ENCODE measurements at regions not wholly inside any gene's neighbourhood (a gene's known extent, or its start where the extent isn't known, plus 50 kb on each side); places are given as distances from the start of the nearest gene placed in this dataset.

DNA sequence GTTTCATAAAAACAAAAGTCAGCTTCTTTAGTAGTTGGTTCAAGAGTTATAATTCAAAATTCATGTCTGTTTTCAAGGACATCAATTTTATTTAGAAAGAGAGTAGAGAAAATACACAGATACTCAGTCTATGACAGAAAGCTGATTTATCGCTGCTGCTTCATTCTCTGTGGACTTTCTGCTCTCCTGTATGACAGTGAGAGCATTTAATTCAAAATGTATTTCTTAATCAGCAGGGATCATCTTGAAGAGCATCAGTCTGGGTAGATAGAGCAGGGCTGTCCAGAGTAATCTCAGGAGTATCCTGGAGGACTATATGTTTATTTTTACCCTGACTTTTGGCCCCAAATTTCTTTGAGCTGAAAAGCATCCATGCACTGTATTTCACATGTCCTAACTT, 1676.7 kb downstream of the REEP3 start:
- Histone ChIP-seq H3K27me3 (no peaks in the 10 kb centered on the region), H3K27ac (no peak overlapping the region), H3K4me1 (peaks cover 0 to 6% (median 0%) of the 10 kb centered on the region in 4 donors), H3K36me3 (no peaks in the 10 kb centered on the region), H3K9me3 (no peaks in the 10 kb centered on the region), H3K4me3 (no peak overlapping the region)
- no peak for DNase-seq
- intact Hi-C loops (cut with DNase I) = no loop called here
- 90 to 94% methylated on average over 1 of the region's 1 CpG for WGBS, 2 donors
- TF ChIP-seq CTCF (IDR thresholded peaks at IDR 0.05) = no peak
- no peak for TF ChIP-seq POLR2A (IDR thresholded peaks at IDR 0.05)
- no peak for TF ChIP-seq POLR2AphosphoS5 (IDR thresholded peaks at IDR 0.05)
- TF ChIP-seq EP300 (IDR thresholded peaks at IDR 0.05) = no peak

DNA sequence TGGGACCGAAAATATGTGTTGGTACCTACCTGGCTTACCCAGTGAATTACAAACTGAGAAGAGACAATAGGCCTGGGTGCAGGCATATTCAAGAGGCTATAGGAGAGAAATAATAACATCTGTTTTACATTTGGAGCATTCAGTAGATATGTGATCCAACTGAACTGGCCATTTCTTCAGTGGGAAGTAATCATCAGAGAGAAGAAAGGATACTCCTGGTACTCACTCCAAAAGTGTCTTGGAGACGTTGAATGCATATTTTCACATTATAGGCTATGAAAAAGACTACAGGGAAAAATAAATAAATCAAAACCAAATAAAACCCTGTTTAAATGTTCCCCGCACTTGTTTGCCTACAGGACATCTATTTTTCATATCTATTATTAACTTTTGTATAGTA, 1680.3 kb downstream of the REEP3 start:
- intact Hi-C loops (cut with DNase I) = no loop called here
- Histone ChIP-seq H3K27ac (no peak overlapping the region), H3K4me3 (no peak overlapping the region), H3K27me3 (no peaks in the 10 kb centered on the region), H3K9me3 (no peaks in the 10 kb centered on the region), H3K4me1 (peaks cover 0 to 6% (median 0%) of the 10 kb centered on the region in 4 donors), H3K36me3 (no peaks in the 10 kb centered on the region)
- WGBS, 2 donors = 85 to 91% methylated on average over 3 of the region's 3 CpGs
- TF ChIP-seq POLR2AphosphoS5 (IDR thresholded peaks at IDR 0.05) (no peak), POLR2A (IDR thresholded peaks at IDR 0.05) (no peak), CTCF (IDR thresholded peaks at IDR 0.05) (no peak), EP300 (IDR thresholded peaks at IDR 0.05) (no peak)
- DNase-seq = no peak

GRCh38 chr10:65204999-65205398, 1683.8 kb downstream of the REEP3 start:
- Histone ChIP-seq H3K27ac (no peak overlapping the region), H3K27me3 (no peaks in the 10 kb centered on the region), H3K4me3 (no peak overlapping the region), H3K9me3 (no peaks in the 10 kb centered on the region), H3K36me3 (no peaks in the 10 kb centered on the region), H3K4me1 (no peaks in the 10 kb centered on the region)
- no peak for TF ChIP-seq POLR2A (IDR thresholded peaks at IDR 0.05)
- no peak for TF ChIP-seq CTCF (IDR thresholded peaks at IDR 0.05)
- no peak for TF ChIP-seq EP300 (IDR thresholded peaks at IDR 0.05)
- TF ChIP-seq POLR2AphosphoS5 (IDR thresholded peaks at IDR 0.05) = no peak
- intact Hi-C loops (cut with DNase I) = no loop called here
- 93 to 100% methylated on average over 1 of the region's 1 CpG for WGBS, 2 donors
- no peak for DNase-seq

- Histone ChIP-seq H3K4me3 (no peak overlapping the region), H3K27me3 (no peaks in the 10 kb centered on the region), H3K27ac (no peak overlapping the region), H3K36me3 (no peaks in the 10 kb centered on the region), H3K4me1 (no peaks in the 10 kb centered on the region), H3K9me3 (no peaks in the 10 kb centered on the region)
- 81 to 88% methylated on average over 2 of the region's 2 CpGs for WGBS, 2 donors
- TF ChIP-seq POLR2A (IDR thresholded peaks at IDR 0.05) (no peak), EP300 (IDR thresholded peaks at IDR 0.05) (no peak), CTCF (IDR thresholded peaks at IDR 0.05) (no peak), POLR2AphosphoS5 (IDR thresholded peaks at IDR 0.05) (no peak)
- DNase-seq = no peak
- intact Hi-C loops (cut with DNase I) = no loop called here
Observed at GRCh38 chr10:65213170-65213569, 1692.0 kb downstream of the REEP3 start.

DNA sequence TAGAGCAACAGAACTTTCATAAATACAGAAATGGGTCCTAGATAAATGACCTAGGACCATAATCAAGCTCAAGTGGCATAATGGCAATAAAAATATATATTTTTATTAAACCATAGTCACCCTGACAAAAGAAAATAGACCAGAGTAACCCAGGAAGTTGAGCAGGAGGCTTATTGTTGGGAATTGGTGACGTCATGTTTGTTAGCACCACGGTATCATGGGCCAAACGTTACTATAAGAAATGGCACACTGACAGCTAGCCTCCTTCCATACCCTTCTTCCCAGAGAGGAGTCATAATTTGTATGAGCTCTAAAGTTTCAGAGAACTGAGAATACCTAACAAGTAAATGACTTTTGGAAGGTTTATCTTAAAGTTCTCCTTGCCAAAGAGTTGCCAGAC, 1698.2 kb downstream of the REEP3 start:
- intact Hi-C loops (cut with DNase I) = no loop called here
- Histone ChIP-seq H3K4me3 (no peak overlapping the region), H3K4me1 (no peaks in the 10 kb centered on the region), H3K27me3 (no peaks in the 10 kb centered on the region), H3K36me3 (no peaks in the 10 kb centered on the region), H3K27ac (no peak overlapping the region), H3K9me3 (no peaks in the 10 kb centered on the region)
- WGBS, 2 donors = 77 to 84% methylated on average over 3 of the region's 3 CpGs
- no peak for DNase-seq
- TF ChIP-seq POLR2A (IDR thresholded peaks at IDR 0.05) (no peak), CTCF (IDR thresholded peaks at IDR 0.05) (no peak), POLR2AphosphoS5 (IDR thresholded peaks at IDR 0.05) (no peak), EP300 (IDR thresholded peaks at IDR 0.05) (no peak)
